HG03460 (cell line): ENCODE measurements at regions not wholly inside any gene's neighbourhood (a gene's known extent, or its start where the extent isn't known, plus 50 kb on each side); places are given as distances from the start of the nearest gene placed in this dataset.

Source experiments
- ATAC-seq: cut with Tn5 transposase; IDR thresholded peaks from one replicate; pipeline ENCODE4 v1.9.1; 2021; ENCODE audit not compliant: unreplicated experiment

DNA sequence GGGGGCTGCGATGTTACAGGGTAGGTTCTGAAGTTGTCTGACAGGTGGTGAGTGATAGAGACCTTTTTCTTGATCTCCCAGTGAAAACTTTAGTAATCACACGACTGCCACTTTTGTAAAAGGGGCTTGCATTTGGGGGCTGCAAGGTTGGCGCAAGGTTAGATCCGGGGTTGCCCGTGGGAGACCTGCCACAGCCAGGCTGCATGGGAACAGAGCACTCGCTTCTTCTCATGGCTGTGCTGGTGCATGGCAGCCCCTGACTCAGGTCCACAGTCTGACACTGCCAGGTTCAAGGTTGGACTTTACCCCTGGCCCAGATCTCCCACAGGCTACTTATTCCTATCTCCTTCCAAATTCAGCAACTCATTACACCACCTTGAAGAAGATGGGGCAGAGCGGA is 1190.4 kb downstream of the UQCRFS1 start:
- ATAC-seq: no peak

DNA sequence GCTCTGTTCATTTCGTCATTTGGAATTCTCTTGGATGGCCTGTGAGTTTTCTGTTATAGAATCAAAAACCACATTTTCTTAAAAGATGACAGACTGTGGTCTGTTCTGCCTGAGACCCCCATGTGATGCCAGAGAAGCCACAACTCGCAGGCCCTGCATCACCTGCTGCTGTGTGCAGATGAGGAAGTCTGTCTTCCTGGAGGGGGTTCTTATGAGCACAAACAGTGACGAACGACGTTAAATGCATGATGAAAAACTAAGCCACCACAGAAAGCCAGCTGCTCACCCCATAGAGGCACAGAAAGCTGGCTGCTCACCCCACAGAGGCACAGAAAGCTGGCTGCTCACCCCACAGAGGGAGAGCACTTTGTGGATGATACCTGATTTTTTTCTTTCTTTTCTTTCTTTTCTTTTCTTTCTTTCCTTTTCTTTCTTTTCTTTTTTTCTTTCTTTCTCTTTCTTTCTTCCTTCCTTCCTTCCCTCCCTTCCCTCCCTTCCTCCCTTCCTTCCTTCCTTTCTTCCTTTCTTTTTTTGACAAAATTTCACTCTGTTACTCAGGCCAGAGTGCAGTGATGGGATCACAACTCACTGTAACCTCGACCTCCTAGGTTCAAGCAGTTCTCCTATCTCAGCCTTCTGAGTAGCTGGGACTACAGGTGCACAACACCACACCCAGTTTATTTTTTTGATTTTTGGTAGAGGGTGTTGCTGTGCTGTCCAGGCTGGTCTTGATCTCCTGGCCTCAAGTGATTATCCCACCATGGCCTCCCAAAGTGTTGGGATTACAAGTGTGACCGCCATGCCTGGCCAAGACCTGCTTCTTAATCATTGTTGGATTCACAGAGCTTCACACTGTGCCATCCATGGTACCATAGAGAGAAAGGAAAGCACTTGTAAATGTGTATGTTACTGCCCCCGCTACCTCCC is 1191.4 kb downstream of the UQCRFS1 start:
- no peak for ATAC-seq

DNA sequence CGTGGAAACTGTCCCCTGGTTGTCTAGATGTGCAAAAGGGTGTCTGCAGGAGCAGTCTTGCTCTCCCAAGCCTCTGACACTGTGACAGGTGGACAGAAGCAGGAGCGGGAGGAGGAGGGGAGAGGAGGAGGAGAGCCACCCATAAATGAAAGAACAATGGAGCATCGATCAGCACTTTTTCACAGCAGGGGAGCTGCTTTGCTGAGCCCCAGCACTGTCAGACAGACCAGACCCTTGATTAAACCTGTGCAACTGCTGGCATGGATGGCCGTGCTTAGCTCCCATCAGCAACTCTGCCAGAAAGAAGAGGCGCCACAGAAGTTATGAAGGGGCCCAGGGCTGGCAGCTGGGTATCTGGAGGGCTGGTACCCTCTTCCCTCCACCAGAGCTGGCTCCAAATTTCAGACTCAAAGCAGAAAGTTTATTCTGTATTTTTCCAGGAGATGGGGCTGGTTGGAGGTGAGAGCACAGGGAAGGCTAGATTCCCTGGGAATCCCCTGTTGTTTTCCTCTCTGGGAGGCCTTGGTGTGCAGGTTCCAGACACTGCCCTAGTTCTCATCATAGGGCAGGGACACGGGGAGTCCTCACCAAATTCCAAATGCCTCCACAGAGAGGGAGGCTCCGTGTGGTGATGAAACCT is 1192.2 kb downstream of the UQCRFS1 start:
- ATAC-seq: no peak

DNA sequence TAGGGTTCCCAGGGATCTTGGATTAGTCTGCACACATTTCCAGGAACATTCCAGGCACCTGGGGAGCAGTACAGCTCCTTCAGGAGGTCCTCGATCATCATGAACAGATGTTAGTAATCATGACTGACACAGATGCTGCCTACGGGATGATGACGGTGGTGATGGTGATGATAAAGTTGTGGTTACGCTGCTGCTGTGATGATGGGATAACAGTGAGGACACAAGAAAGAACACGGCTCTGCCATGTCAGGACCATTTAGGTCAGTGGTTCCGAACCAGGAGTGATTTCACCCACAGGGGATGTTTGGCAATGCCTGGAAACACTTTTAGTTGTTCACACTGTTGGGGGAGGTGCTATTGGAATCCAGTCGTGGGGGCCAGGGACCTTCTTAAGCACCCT is 1193.0 kb downstream of the UQCRFS1 start:
- ATAC-seq: no peak

DNA sequence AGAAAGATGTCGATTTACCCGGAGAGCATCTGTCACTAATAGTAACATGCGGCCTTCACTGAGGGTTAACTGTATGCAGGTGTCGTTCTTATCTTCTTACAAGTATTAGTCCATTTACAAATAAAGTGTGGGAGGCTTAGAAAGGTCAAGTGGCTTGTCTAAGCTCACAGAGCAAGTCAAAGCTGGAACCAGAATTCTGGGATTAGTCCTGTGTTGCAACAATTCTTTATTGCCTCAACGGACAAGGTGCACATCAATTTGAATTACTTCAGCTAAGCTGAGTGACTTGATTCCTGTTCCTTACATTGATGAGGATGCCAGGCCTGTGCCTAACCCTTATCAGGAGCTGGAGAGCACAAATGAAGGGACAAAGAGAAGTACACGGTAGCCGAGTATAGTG is 1193.6 kb downstream of the UQCRFS1 start:
- ATAC-seq: no peak

DNA sequence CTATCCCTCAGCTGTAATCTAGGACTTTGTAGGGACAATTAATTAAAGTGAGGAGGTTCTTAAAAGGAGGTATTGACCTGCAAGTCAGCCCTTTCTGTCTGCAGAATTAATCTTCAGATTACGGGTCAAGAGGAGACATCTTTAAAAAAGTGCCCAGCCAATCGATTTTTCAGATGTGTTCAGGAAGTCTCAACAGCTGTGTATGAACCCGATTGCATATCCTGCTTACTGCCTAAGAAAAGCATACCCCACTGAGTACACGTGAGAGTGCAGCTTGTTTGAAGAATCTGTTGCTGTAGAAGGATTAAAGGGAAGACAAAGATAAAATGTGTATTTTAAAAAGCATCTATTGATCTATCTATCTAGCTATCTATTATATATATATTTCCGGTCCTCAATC is 1194.5 kb downstream of the UQCRFS1 start:
- no peak for ATAC-seq

DNA sequence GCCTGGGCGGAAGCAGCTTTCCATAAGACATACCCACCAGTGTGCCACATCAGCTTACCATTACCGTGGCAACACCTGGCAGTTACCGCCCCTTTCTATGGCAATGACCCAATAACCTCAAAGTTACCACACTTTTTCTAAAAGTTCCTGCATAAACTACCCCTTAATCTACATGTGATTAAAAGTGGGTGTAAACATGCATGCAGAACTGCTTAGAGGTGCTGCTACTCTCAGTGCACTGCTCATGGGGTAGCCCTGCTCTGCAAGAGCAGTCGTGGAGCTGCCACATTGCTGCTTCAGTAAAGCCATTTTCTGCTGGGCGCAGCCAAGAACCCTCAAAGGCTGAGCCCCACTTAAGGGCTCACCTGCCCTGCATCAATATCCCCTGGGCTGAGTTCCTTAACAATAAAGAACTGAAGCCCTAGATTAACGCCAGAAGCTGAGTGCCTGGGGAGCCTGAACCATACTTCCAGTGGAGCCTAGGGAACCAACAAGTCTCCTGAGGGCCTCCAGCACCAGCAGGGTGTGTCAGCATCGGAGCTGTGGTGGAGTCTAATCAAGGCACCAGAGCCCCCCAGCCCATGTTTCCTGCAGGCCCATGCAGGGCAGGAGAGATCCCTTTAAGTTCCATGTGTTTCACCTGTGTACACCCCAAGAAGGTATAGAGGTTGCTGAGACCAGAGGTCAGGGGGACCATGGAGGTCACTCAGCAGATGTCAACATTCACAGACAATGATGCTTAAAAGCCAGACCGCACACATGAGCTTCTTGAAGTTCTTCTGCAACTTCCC is 1198.1 kb downstream of the UQCRFS1 start:
- ATAC-seq: no peak

DNA sequence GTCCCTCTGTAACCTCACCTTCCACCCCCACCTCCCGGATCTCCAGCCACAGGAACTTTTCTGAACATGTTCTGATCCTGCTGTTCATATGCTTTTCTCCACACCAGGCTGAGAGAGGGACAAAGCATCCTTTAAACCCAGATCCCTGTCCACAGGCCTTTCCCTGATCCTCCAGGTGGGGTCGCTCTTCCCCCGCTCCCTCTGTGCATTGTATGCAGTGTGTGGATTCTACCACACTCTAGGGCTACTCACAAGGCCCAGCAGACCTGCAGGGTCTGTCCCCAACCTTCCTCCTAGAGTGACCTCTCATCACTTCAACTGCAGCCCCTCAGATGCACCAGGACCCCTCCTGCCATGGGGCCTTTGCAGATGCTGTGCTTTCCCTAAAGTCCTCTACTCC is 1200.6 kb downstream of the UQCRFS1 start:
- no peak for ATAC-seq

DNA sequence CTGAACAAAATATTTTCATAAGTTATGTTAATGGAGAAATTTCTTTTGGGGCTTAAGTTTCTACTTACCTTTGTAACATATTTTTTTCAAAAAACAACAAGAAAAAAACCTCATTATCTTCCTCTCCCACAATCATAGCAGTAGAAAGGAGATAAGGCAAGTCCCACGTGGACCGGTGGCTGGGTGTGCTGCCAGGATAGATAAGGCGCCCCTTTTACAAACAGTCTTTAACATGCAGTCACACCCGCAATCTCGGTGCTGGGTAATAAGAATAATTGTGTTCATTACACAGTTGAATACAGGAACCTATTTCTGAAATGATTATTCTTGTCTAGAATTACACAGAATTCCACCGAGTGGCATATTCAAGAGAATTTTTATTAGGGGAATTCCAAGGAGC is 1202.3 kb downstream of the UQCRFS1 start:
- no peak for ATAC-seq

DNA sequence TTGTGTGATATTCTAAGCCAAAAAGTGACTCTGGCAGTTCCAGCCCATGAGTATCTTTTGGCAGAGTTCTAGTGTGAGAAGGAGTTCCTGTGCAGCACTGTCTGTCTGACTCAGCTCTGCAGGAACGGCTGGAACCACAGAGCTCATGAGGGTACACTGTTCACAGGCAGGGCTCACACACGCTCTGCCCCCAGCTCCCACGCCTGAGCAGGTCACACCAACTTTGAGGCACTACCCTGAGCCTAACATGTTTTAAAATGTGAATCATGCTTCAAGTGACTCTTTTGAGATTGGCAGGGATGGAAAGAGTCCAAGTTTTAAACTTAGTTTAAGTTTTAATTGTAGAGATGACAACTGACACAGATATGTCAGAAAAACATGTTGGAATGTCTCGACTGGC is 1203.3 kb downstream of the UQCRFS1 start:
- ATAC-seq: no peak

DNA sequence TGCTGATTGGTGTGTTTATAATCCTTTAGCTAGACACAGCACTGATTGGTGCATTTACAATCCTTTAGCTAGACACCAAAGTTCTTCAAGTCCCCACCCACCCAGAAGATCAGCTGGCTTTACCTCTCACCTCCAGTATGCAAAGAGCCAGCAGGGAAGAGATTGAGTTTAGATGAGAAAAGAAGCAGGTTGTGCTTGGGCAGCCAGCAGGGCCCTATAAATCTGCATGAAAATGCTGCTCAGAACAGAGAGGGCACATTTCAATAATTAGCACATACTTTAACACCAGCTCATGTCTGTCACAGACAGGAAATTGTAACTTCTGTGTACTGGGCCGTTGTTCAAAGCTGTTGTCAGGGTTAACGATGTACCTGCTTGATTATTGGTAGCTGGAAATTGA is 1204.3 kb downstream of the UQCRFS1 start:
- no peak for ATAC-seq

DNA sequence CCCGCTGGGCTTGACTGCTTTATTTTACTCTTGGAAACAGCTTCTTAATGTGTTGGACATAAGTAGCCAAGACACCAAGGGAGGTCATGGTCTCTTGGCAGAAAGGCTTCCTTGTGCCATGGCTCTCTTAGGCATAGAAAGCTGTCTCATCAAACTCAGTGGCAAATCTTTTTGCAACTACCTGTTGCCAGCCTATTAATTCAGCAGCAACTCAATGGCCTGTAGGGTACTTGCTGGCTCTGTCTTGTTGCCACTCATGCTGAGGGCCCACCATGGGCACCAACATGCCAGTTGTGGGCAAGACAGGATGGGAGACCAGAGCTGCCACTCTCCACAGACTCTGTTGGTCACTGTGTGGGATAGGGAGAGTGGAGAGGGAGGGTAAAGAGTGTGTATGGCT is 1209.4 kb downstream of the UQCRFS1 start:
- no peak for ATAC-seq

DNA sequence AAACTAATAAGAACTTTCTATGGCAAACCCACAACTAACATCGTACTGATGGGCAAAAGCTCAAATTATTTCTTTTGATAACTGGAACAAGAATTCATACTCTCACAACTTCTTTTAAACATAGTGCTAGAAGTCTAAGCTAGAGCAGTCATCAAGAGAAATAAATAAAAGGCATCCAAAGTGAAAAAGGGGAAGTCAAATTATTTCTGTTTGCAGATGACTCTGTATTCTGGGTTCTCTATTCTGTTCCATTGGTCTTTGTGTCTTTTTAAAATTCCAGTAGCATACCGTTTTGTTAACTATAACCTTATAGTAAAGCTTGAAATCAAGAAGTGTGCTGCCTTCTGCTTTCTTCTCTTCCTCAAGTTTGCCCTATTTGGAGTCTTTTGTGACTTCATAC is 1215.9 kb downstream of the UQCRFS1 start:
- ATAC-seq: no peak

DNA sequence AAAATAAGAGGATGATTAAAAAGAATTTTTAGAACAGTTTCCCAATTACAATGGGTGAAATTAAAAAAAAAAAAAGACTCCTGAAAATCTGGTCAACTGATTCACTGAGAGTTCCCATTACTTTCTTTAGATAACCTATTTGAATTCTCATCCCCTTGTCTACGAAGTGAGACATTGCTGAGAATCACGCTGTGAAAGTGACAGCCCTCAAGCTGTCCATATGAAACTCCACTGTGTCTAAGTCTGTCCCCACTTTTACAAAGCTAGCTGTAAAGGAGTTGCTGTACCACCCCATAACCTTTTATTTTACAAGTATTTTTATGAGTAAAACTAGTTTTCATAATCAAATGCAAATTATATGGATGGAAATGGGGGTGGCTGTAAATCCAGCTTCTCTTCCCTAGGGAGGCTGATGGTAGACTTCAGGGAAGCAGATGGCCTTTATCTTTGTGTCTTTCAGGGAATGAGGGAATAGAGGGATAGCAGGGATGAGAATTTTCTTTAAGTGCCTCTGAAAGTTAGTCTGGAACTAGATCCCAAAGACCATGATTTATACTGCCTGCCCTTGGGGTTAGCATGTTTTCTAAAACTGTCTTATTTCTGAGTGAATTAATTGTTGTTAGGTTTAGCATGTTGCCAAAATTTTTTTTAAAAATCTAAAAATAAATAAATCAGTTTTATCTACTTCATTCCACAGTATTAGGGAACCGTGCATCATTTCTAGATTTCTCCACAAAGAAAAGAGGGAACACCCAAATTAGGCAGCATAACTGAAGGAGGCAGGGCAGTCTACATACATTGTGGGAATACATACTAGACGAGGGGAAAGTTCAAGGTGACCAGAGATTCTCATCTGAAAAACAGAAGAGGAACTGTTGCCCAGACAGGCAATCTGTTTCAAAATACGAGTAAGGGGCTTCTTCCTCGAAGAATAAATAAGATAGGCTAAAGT is 1219.1 kb downstream of the UQCRFS1 start:
- no peak for ATAC-seq

DNA sequence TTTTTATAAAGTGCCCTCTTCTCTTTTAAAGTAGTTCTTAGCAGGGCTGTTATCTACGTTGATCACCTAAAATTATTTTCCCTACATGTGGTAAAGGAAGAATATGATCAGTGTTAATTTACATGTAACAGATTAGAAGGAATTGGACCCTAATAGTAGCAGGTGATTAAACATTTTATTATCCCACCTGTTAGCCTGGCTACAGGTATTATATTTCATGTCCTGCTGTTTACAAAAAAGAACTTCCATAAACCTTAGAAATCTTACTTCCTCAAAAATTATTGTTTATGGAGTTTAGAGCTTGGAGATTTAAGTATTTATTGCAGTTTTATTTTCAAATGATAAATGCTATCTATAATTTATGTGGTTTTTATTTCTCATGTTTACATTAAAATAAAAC is 1226.7 kb downstream of the UQCRFS1 start:
- ATAC-seq: no peak

DNA sequence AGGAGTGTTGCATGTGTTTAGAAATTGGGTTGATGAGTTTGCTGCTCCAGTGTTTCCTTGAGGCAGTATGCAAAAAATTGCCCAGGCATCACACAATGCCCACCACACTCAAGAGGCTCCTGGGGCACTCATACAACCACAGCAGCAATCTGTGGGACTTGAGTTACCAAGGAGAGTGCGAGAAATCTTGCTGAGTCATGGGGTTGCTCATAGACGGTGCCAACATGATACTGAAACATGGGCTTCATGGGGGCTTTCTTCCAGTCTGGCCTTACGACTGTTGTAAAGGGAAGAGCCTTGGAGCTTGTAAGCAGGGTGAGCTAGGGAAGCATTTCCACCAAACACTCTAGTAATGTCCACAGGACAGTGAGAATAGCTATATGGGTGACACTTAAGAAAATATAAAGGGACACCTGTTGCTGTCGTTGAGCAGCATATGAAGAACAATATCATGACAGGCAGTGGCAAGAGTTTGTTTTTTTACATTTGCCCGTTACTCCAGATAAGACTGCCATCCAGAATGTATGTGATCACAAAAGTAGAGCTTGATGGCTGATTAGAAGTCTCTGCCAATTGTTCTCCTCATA is 1237.4 kb downstream of the UQCRFS1 start:
- ATAC-seq: no peak

DNA sequence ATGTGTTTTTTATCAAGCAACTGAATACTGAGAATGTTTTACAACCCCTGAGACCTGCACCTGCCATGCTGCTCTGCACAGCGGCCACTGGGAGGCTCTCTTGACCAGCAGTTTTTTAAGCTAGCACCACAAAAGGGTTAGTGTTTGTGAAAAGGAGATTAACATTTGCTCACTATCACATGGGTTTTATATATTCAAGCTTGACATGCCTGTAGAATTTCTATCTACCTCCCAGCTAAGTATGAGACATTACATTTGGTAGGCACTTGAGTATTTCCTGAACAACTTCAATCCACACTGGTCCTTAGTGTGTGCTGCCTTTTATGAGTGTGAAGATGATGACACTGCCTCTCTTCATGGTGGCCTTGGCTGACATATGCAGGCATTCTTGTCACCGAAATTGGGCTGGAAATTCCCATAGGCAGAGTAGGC is 1238.9 kb downstream of the UQCRFS1 start:
- no peak for ATAC-seq

DNA sequence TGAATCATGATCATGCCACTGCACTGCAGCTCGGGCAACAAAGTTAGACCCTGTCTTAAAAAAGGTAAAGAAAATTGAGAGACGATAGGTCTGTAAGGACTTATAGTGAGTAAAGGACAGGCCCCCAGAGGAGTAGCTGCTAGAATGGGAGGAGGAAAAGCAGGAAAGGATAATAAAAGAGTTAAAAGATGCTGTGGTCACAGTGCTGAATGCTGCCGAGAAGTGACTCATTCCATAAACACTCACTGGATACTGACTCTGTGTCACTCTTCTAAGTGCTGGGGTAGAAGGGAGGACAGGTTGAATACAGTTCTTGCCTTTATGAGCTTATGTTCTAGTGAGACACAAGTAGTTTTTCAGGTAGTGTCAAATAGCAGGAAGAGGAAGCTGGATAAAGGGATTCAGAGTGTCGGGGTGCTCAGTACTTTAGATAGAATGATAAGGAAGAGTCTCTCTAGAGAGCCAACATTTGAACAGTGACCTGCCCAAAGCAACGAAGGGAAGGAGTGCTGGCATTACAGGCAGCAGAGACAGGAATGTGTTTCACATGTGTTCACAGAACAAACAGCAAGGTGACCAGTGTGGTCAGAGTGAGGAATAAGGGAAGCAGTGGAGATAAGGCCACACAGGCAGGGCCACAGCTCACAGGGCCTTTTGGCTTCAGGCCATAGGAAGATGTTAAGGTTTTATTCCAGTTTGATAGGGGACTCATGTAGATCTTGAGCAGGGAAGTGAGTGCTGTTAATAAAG is 1240.5 kb downstream of the UQCRFS1 start:
- ATAC-seq: no peak

DNA sequence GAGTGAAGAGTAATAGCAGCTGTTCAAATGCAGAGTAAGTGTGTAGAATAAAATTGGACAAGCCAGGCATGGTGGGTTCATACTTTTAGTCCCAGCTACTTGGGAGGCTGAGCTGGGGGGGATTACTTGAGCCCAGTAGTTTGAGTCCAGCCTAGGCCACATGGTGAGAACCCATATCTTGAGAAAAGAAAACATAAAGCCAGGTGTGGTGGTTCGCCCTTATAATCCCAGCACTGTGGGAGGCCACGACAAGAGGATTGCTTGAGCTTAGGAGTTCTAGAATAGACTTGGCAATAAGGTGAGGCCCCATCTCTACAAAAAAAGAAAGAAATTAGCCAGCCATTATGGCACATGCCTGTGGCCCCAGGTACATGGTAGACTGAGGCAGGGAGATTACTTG is 1241.1 kb downstream of the UQCRFS1 start:
- no peak for ATAC-seq

DNA sequence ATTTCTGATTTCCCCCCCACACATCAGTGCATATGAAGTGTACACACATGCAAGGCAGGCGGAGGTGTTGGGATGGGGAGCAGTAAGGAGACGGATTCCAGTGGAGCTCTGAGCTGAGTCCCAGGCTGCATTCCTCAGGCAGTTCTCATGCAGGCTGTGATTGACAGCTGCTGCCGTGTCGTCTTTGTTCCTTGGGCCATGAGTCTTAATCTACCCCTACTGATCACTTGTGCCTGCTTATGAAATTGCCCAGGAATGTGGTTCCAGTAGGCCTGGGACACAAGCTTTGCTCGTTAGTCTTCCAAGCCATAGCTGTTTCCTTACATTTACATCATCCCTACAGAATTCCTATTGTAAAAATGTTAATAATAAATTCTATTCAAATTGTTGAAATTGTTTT is 1241.9 kb downstream of the UQCRFS1 start:
- no peak for ATAC-seq
